Keratinocyte (primary cell): ENCODE measurements at regions not wholly inside any gene's neighbourhood (a gene's known extent, or its start where the extent isn't known, plus 50 kb on each side); places are given as distances from the start of the nearest gene placed in this dataset.

Source experiments
- DNase-seq: peaks from one replicate; pipeline ENCODE4 v3.0.0-alpha.2; 2011; ENCODE audit warnings: low read depth, missing footprints, low spot score
- FAIRE-seq: peaks from 2 replicates; lab custom pipeline; 2011; peaks lifted over from hg19 to GRCh38; lab: Jason Lieb, UNC
- H2AFZ ChIP-seq: 2 replicates; pipeline ENCODE4 v1.6.0; 2012; ENCODE audit warnings: low read length, control low read depth, inconsistent platforms; ENCODE audit not compliant: control insufficient read depth
- H3K27ac ChIP-seq: 2 replicates; pipeline ENCODE4 v1.5.1; 2011; ENCODE audit warnings: low read length; ENCODE audit not compliant: control insufficient read depth, insufficient read depth
- H3K27me3 ChIP-seq: 3 replicates; pipeline ENCODE4 v1.6.0; 2011; ENCODE audit warnings: low read length; ENCODE audit not compliant: control insufficient read depth, insufficient read depth; ENCODE audit errors: extremely low read depth
- H3K36me3 ChIP-seq, 2 experiments: 2 replicates in 1 of 2; 3 replicates in 1 of 2; pipeline ENCODE4 v1.5.1; 2011; ENCODE audit warnings: low read length in 2 of 2, mild to moderate bottlenecking in 1 of 2; ENCODE audit not compliant: control insufficient read depth in 2 of 2, insufficient read depth in 2 of 2; ENCODE audit errors: extremely low read depth in 1 of 2
- H3K4me1 ChIP-seq: 3 replicates; pipeline ENCODE4 v1.5.1; 2011; ENCODE audit warnings: low read length; ENCODE audit not compliant: control insufficient read depth, insufficient read depth; ENCODE audit errors: extremely low read depth
- H3K4me2 ChIP-seq: 3 replicates; pipeline ENCODE4 v1.6.0; 2011; ENCODE audit warnings: low read depth, low read length; ENCODE audit not compliant: control insufficient read depth, insufficient read depth; ENCODE audit errors: extremely low read depth
- H3K4me3 ChIP-seq, 3 experiments: fragments of 200-600 bp in 1 of 3; sonication (generic) in 1 of 3; 2 replicates in 2 of 3; 3 replicates in 1 of 3; pipeline ENCODE4 v1.5.1; 2011 to 2016; ENCODE audit warnings: low read length in 3 of 3, mild to moderate bottlenecking in 3 of 3, control low read depth in 2 of 3, inconsistent platforms in 1 of 3, low read depth in 1 of 3, mixed read lengths in 1 of 3, mixed run types in 1 of 3, moderate library complexity in 1 of 3; ENCODE audit not compliant: control insufficient read depth in 2 of 3, insufficient read depth in 2 of 3; ENCODE audit errors: extremely low read depth in 1 of 3
- H3K79me2 ChIP-seq: 2 replicates; pipeline ENCODE4 v1.6.0; 2012; ENCODE audit warnings: low read length; ENCODE audit not compliant: control insufficient read depth, insufficient read depth
- H3K9ac ChIP-seq: 3 replicates; pipeline ENCODE4 v1.6.0; 2011; ENCODE audit warnings: low read length; ENCODE audit not compliant: control insufficient read depth, insufficient read depth; ENCODE audit errors: extremely low read depth
- H3K9me1 ChIP-seq: 3 replicates; pipeline ENCODE4 v1.6.0; 2011; ENCODE audit warnings: low read length; ENCODE audit not compliant: control insufficient read depth, insufficient read depth; ENCODE audit errors: extremely low read depth
- H3K9me3 ChIP-seq: 2 replicates; pipeline ENCODE4 v1.5.1; 2012; ENCODE audit warnings: low read depth, low read length; ENCODE audit not compliant: control insufficient read depth
- H4K20me1 ChIP-seq: 3 replicates; pipeline ENCODE4 v1.6.0; 2011; ENCODE audit warnings: low read length; ENCODE audit not compliant: control insufficient read depth, insufficient read depth; ENCODE audit errors: extremely low read depth
- CTCF ChIP-seq, 3 experiments: IDR thresholded peaks in 1 of 3; conservative IDR thresholded peaks in 1 of 3; optimal IDR thresholded peaks in 1 of 3; 2 replicates in 2 of 3; 3 replicates in 1 of 3; pipeline versions ENCODE3 to v1.5.1; 2011; ENCODE audit warnings: low read length in 3 of 3, mild to moderate bottlenecking in 3 of 3, moderate library complexity in 2 of 3, control low read depth in 1 of 3, inconsistent platforms in 1 of 3; ENCODE audit not compliant: insufficient read depth in 2 of 3; ENCODE audit errors: extremely low read depth in 1 of 3
- EZH2 ChIP-seq: IDR thresholded peaks from one replicate; pipeline ENCODE4 v1.6.1; 2012; ENCODE audit warnings: inconsistent platforms, mild to moderate bottlenecking, low read length, moderate library complexity
- dilution Hi-C: fragments of 300-500 bp; cut with MboI; formaldehyde crosslinking; loops from one replicate; pipeline ENCODE4 v1.7.0; 2020; ENCODE audit warnings: low sequenced_read_pairs; ENCODE audit not compliant: extremely low pct_ligation_motif_present

- Histone ChIP-seq H3K36me3 (no peaks in the 10 kb centered on the region), H3K9ac (no peak overlapping the region), H3K9me3 (no peaks in the 10 kb centered on the region), H3K27ac (no peak overlapping the region), H4K20me1 (no peaks in the 10 kb centered on the region), H3K4me3 (no peak overlapping the region), H3K4me1 (no peaks in the 10 kb centered on the region), H3K79me2 (no peaks in the 10 kb centered on the region), H3K27me3 (no peaks in the 10 kb centered on the region), H3K4me2 (no peak overlapping the region), H3K9me1 (no peaks in the 10 kb centered on the region), H2AFZ (no peak overlapping the region)
- dilution Hi-C loops = no loop called here
- DNase-seq (no peak), FAIRE-seq (no peak)
- no peak for TF ChIP-seq EZH2
- no peak for TF ChIP-seq CTCF (optimal IDR thresholded peaks at IDR 0.05 in 1 of 3, IDR thresholded peaks at IDR 0.05 in 1 of 3, conservative IDR thresholded peaks at IDR 0.05 in 1 of 3; ENCODE audit: extremely low read depth in 1 of 3, insufficient read depth in 2 of 3, low read length in 3 of 3)
Measured at GRCh38 chr7:124318721-124319450, 286.0 kb upstream of the TMEM229A start.

GRCh38 chr7:124310934-124311390, 278.1 kb upstream of the TMEM229A start:
- no peaks in the 10 kb centered on the region for H3K79me2 ChIP-seq
- DNase-seq (no peak), FAIRE-seq (no peak)
- H2AFZ ChIP-seq = no peak overlapping the region
- dilution Hi-C loops = no loop called here
- H3K4me3 ChIP-seq = no peak overlapping the region
- H3K9ac ChIP-seq = no peak overlapping the region
- H3K4me2 ChIP-seq = no peak overlapping the region
- H3K9me1 ChIP-seq = no peaks in the 10 kb centered on the region
- TF ChIP-seq EZH2 (no peak), CTCF (optimal IDR thresholded peaks at IDR 0.05 in 1 of 3, IDR thresholded peaks at IDR 0.05 in 1 of 3, conservative IDR thresholded peaks at IDR 0.05 in 1 of 3; ENCODE audit: extremely low read depth in 1 of 3, insufficient read depth in 2 of 3, low read length in 3 of 3) (no peak)
- H3K27ac ChIP-seq = no peak overlapping the region
- H4K20me1 ChIP-seq = no peaks in the 10 kb centered on the region
- no peaks in the 10 kb centered on the region for H3K27me3 ChIP-seq
- no peaks in the 10 kb centered on the region for H3K9me3 ChIP-seq
- H3K36me3 ChIP-seq = no peaks in the 10 kb centered on the region
- no peaks in the 10 kb centered on the region for H3K4me1 ChIP-seq
